ENCODE measurements at regions not wholly inside any gene's neighbourhood (a gene's known extent, or its start where the extent isn't known, plus 50 kb on each side); places are given as distances from the start of the nearest gene placed in this dataset.

- H2AFZ ChIP-seq (ENCODE audit: low read length): no peak overlapping the region
- H4K20me1 ChIP-seq (ENCODE audit: low read length): no peaks in the 10 kb centered on the region
- H3K9me3 ChIP-seq (ENCODE audit: low read length): no peaks in the 10 kb centered on the region
- H3K36me3 ChIP-seq (ENCODE audit: low read depth, low read length): no peaks in the 10 kb centered on the region
- no peaks in the 10 kb centered on the region for H3K4me1 ChIP-seq (ENCODE audit: insufficient read depth, low read length)
- ATAC-seq: no peak
- BruUV-seq (replicated peaks): no TSS peak
- POLR2A ChIA-PET (ENCODE audit: unreplicated experiment): no interaction called here
- no peak overlapping the region for H3K4me2 ChIP-seq (ENCODE audit: low read length)
- no peaks in the 10 kb centered on the region for H3F3A ChIP-seq (ENCODE audit: low read length, unreplicated experiment)
- no peaks in the 10 kb centered on the region for H3K79me2 ChIP-seq (ENCODE audit: low read length)
- intact Hi-C loops (cut with micrococcal nuclease): no loop called here
- no peak for DNase-seq
- H3K27me3 ChIP-seq (ENCODE audit: low read length): no peaks in the 10 kb centered on the region
- H3K27ac ChIP-seq (ENCODE audit: low read length): no peak overlapping the region
- H3K9ac ChIP-seq (ENCODE audit: low read length): no peak overlapping the region
- no peaks in the 10 kb centered on the region for H3K9me2 ChIP-seq (replicated peaks; ENCODE audit: low read length)
- TF ChIP-seq EZH2phosphoT487 (IDR thresholded peaks at IDR 0.05; ENCODE audit: borderline replicate concordance, low read length): no peak
- no peak for TF ChIP-seq EZH2 (IDR thresholded peaks at IDR 0.05; ENCODE audit: low read length, unreplicated experiment)
- TF ChIP-seq, protein P1, sequence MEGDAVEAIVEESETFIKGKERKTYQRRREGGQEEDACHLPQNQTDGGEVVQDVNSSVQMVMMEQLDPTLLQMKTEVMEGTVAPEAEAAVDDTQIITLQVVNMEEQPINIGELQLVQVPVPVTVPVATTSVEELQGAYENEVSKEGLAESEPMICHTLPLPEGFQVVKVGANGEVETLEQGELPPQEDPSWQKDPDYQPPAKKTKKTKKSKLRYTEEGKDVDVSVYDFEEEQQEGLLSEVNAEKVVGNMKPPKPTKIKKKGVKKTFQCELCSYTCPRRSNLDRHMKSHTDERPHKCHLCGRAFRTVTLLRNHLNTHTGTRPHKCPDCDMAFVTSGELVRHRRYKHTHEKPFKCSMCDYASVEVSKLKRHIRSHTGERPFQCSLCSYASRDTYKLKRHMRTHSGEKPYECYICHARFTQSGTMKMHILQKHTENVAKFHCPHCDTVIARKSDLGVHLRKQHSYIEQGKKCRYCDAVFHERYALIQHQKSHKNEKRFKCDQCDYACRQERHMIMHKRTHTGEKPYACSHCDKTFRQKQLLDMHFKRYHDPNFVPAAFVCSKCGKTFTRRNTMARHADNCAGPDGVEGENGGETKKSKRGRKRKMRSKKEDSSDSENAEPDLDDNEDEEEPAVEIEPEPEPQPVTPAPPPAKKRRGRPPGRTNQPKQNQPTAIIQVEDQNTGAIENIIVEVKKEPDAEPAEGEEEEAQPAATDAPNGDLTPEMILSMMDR (conservative IDR thresholded peaks at IDR 0.05; ENCODE audit: low read depth, low read length): no peak
- CTCF ChIA-PET: no interaction called here
- no peak overlapping the region for H3K4me3 ChIP-seq (ENCODE audit: low read length)
Observed at GRCh38 chr7:136130511-136131303, 153.5 kb upstream of the MTPN start.

DNA sequence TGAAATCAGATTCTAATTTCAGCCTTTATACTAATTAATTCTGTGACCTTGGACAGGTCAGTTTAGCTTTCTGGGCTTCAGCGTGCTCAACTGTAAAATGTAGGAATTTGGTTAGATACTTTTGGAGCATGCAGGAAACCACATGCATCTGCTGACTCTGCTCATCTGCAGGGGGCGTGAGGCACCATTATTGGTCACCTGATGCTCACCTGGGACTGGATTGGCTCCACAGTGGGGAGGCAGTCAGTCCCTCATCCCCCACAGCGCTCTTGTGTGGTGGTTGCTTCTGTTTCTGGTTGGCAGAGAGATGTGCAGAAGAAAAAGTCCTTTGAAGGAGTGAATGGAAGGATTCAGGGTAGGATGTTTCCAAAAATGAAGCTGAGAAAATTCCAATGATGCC lies 150.9 kb upstream of the MTPN start:
- no peaks in the 10 kb centered on the region for H3F3A ChIP-seq (ENCODE audit: low read length, unreplicated experiment)
- CTCF ChIA-PET: no interaction called here
- no peaks in the 10 kb centered on the region for H3K4me1 ChIP-seq (ENCODE audit: insufficient read depth, low read length)
- no peaks in the 10 kb centered on the region for H3K9me3 ChIP-seq (ENCODE audit: low read length)
- ATAC-seq (no peak), DNase-seq (no peak)
- no peaks in the 10 kb centered on the region for H3K27me3 ChIP-seq (ENCODE audit: low read length)
- intact Hi-C loops (cut with micrococcal nuclease): no loop called here
- no peak overlapping the region for H3K9ac ChIP-seq (ENCODE audit: low read length)
- no peaks in the 10 kb centered on the region for H3K36me3 ChIP-seq (ENCODE audit: low read depth, low read length)
- POLR2A ChIA-PET (ENCODE audit: unreplicated experiment): no interaction called here
- no peaks in the 10 kb centered on the region for H3K9me2 ChIP-seq (replicated peaks; ENCODE audit: low read length)
- H3K27ac ChIP-seq (ENCODE audit: low read length): no peak overlapping the region
- TF ChIP-seq, protein P1 (conservative IDR thresholded peaks at IDR 0.05; ENCODE audit: low read depth, low read length): no peak
- TF ChIP-seq EZH2 (IDR thresholded peaks at IDR 0.05; ENCODE audit: low read length, unreplicated experiment) (no peak), EZH2phosphoT487 (IDR thresholded peaks at IDR 0.05; ENCODE audit: borderline replicate concordance, low read length) (no peak)
- no peaks in the 10 kb centered on the region for H4K20me1 ChIP-seq (ENCODE audit: low read length)
- H3K4me3 ChIP-seq (ENCODE audit: low read length): no peak overlapping the region
- no peaks in the 10 kb centered on the region for H3K79me2 ChIP-seq (ENCODE audit: low read length)
- BruUV-seq (replicated peaks): no TSS peak
- no peak overlapping the region for H3K4me2 ChIP-seq (ENCODE audit: low read length)
- no peak overlapping the region for H2AFZ ChIP-seq (ENCODE audit: low read length)

GRCh38 chr7:136123352-136123751 lies 146.2 kb upstream of the MTPN start:
- H3K27ac ChIP-seq (ENCODE audit: low read length): no peak overlapping the region
- intact Hi-C loops (cut with micrococcal nuclease): no loop called here
- H3K9me3 ChIP-seq (ENCODE audit: low read length): no peaks in the 10 kb centered on the region
- no peaks in the 10 kb centered on the region for H3F3A ChIP-seq (ENCODE audit: low read length, unreplicated experiment)
- no TSS peak for BruUV-seq (replicated peaks)
- no peaks in the 10 kb centered on the region for H4K20me1 ChIP-seq (ENCODE audit: low read length)
- H3K9me2 ChIP-seq (replicated peaks; ENCODE audit: low read length): no peaks in the 10 kb centered on the region
- H3K4me1 ChIP-seq (ENCODE audit: insufficient read depth, low read length): no peaks in the 10 kb centered on the region
- ChIA-PET POLR2A (ENCODE audit: unreplicated experiment) (no interaction called here), CTCF (no interaction called here)
- DNase-seq (no peak), ATAC-seq (no peak)
- no peaks in the 10 kb centered on the region for H3K79me2 ChIP-seq (ENCODE audit: low read length)
- H3K36me3 ChIP-seq (ENCODE audit: low read depth, low read length): no peaks in the 10 kb centered on the region
- H3K9ac ChIP-seq (ENCODE audit: low read length): no peak overlapping the region
- no peak overlapping the region for H3K4me3 ChIP-seq (ENCODE audit: low read length)
- peaks cover 4% of the 10 kb centered on the region; the same call in 1 of the 2 replicates for H3K27me3 ChIP-seq (ENCODE audit: low read length)
- no peak overlapping the region for H2AFZ ChIP-seq (ENCODE audit: low read length)
- TF ChIP-seq, protein P1 (conservative IDR thresholded peaks at IDR 0.05; ENCODE audit: low read depth, low read length): no peak
- TF ChIP-seq EZH2phosphoT487 (IDR thresholded peaks at IDR 0.05; ENCODE audit: borderline replicate concordance, low read length) (no peak), EZH2 (IDR thresholded peaks at IDR 0.05; ENCODE audit: low read length, unreplicated experiment) (no peak)
- no peak overlapping the region for H3K4me2 ChIP-seq (ENCODE audit: low read length)
